Activated CD4-positive, alpha-beta T cell treated with anti-CD3 and anti-CD28 coated beads for 48 hours (primary cell): ENCODE measurements at regions not wholly inside any gene's neighbourhood (a gene's known extent, or its start where the extent isn't known, plus 50 kb on each side); places are given as distances from the start of the nearest gene placed in this dataset.
A peak's percentile ranks its signal among the peaks of the same experiment; 100 is the strongest.
"Not testable (repeated sequence)": the region's sequence is repeated elsewhere in the genome, so short reads cannot be mapped to it uniquely, and the experiment has no call there.

ENCODE experiments used
- DNase-seq: peaks from one replicate; pipeline ENCODE4 v3.0.0-alpha.2; 2020

DNA sequence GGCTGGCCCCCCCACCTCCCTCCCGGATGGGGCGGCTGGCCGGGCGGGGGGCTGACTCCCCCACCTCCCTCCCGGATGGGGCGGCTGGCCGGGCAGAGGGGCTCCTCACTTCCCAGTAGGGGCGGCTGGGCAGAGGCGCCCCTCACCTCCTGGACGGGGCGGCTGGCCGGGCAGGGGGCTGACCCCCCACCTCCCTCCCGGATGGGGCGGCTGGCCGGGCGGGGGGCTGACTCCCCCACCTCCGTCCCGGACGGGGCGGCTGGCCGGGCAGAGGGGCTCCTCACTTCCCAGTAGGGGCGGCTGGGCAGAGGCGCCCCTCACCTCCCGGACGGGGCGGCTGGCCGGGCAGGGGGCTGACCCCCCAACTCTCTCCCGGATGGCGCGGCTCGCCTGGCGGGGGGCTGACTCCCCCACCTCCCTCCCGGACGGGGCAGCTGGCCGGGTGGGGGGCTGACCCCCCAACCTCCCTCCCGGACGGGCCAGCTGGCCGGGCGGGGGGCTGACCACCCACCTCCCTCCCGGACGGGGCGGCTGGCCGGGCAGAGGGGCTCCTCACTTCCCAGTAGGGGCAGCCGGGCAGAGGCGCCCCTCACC is 194.1 kb upstream of the GRIA1 start:
- DNase-seq: not testable (repeated sequence)

DNA sequence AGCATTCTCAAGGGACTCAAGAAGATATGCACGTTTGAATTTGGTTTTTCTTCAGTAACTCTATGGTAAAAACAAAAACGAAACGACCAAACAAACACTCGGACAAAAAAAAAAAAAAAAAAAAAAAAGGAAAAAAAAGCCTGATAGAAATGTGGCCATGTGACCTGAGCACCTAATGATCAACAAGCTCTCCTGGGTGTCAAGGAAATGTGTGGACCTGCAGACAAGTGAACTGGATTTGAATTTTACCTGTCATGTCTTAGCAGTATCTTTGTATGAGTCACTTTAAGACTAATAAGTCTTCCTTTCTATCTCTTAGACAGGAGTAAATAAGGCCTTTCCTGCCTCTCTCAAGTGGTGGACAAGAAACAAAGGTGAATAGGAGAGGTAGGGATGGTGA is 190.6 kb upstream of the GRIA1 start:
- no peak for DNase-seq

DNA sequence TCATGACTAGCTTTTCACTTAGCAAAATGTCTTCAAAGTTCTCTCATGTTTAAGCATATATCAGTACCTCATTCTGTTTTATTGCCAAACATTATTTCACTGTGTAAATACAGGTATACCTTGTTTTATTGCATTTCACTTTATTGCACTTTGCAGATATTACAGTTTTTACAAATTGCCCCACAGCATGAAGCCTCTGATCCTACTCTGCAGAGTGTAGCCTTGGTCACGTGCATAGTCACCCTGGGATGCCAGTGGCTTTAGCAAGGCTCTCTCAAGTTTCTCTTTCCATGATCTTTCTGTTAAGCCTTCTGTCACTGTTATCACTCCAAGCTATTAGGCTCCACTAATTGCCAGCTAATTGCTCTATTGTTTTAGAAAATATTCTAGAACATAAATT is 182.2 kb upstream of the GRIA1 start:
- no peak for DNase-seq

DNA sequence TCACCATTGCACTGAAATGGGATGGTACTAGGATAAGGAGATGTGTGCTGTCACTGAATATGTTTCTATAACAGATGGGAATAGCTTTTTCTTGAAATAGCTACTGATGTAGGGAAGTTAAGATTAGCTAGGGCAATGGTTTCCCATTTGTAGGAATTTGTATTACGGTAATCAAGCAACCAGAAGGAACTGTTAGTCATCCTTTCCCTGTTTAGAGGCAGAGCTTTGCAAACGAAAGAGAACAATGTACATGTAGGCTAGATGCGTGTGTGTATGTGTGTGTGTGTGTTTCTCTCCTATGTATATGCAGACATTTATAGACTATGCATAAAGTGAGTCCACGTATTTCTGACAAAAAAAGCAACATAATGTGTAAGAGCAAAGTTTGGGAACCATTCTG is 171.9 kb upstream of the GRIA1 start:
- no peak for DNase-seq

DNA sequence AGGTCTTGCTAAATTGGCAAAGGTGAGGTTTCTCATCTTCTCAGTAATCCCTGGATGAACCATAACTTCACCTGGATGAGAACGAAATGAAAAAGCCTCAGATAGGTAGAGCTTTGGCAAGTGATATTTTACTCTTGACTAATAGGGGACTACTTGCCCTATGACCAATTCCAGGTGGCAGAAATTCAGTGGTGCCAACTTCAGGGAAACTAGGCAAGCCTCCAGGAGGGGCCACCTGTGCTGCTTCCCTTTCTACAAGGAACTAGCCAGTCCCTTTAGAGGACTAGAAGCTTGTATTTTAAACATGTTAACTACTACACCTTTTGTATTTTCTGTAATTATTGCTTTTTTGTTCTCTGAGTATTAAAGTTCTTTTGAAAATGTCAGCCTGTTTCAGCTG is 169.0 kb upstream of the GRIA1 start:
- no peak for DNase-seq

DNA sequence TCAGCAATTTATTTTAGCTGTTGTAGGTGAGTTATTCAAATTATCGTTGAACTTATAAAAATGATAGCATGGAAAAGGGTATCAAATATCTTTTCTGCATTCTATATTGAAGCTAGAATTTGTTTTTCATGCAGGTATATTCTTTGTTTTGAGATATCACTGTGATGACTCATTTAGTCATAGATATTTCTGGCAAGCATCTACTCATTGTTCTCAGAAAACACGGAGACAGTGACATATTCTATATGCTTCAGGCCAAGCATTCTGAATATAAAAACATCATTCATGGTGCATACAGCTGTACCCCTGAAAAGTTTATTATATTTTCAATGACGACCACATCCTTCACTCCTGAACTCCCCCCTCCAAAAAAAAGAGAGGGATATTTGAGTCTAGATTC is 150.3 kb upstream of the GRIA1 start:
- DNase-seq: no peak

DNA sequence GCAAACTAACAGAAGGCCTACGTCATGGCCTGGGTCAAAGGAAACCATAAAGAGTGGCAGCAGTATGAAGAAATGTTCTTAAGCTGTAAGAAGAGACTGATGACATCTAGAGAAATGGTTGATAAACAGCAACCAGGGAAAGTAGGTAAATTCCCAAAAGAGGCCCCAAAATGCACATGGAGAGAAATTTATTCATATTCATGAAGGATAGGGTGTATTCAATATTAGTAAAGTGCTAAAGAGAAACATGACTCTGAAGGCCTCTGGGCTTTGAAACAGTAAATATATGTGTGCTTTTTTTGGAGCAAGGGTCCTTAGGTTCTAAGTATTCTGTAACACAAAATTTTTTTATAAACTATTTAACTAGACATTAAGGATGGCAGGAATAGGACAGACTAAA is 149.7 kb upstream of the GRIA1 start:
- no peak for DNase-seq

DNA sequence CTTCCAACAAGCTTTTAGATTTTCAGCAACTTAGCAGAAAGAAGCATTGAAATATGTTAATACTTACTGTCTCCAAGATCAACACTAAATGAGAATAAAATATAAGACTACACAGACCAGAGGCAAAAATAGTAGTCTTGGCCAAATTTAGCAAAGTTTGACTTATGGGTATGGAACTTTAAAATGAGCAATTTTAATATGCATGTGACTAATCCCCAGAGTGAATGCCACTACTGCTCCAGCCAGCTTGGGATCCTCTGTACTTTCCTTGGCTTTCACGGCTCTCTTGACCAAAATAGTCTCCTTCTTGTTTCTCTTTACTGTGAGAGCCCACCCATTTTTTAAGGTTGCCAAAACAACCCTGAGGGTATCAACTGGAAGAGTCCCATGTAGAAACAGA is 148.0 kb upstream of the GRIA1 start:
- DNase-seq: no peak

DNA sequence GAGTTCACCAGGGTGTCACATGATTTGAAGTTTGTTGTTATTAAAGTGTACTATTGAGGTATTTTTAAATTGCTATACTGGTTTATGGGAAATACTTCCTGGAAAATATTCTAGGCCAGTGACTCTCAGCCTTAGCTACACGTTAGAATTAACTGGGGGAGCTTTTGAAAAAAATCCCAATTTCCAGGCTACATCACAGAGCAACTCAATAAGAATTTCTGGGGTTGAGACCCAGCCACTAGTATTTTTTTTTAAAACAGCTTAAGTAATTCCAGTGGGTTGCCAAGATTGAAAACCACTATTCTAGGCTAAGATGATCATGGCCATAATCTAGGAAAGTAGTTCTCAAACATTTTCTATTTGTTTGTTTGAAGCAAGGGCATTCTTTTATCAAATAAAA is 142.9 kb upstream of the GRIA1 start:
- DNase-seq: no peak

DNA sequence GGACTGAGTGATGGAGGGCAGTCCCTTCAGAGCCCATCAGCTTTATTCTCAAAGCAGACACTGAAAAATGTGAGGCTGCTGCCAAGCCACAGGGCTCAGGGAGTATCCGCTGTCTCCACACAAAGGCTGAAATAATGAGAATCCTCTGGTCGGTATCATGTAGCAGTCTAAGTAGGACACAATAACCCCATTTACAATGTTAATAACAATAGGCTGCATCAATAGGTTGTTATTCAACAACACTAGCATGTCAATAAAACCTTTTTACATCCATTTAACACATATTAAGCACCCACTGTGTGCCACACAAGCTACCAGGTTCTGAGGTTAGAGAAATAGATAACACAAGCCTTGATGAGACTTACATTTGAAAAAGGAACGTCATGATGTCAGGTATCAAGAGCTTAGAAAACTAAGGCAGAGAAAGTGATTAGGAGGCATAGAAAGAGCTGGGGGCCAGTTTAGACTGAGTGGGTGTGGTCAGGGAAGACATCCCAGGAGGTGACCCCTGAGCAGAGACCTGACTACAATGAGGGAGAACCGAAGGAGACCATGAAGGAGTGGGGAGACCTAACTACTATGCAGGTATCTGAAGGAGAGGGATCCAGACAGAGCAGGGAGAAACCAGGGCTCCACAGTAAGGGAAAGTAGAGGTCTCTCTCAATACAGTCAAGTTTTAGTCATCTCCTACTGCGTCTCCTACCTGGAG is 140.1 kb upstream of the GRIA1 start:
- DNase-seq: no peak

DNA sequence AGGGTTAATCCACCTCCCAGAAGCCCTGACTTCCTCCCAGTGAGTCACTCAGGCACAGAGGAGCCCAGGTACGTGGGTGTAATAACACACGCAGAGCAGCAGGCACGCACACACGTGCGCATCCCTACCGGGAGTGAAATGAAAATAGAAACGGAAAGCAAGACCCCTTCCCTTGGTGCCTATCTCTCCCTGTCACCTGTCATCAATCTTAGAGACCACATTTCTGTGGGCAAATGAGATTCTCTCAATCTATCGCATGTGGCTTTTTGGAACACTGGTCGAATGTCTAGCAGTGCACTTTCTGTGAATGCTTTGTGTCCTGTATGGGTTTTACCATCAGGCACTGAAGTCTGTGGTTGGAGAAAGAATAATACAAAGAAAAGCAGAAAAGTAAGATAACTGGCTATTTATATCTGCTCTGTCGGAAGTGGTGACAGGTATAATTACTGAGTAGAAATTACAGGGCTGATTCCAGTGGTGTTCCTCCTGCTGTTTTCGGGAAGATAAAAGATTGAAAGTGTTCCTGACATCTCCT is 137.7 kb upstream of the GRIA1 start:
- peak; percentile 24 for DNase-seq

DNA sequence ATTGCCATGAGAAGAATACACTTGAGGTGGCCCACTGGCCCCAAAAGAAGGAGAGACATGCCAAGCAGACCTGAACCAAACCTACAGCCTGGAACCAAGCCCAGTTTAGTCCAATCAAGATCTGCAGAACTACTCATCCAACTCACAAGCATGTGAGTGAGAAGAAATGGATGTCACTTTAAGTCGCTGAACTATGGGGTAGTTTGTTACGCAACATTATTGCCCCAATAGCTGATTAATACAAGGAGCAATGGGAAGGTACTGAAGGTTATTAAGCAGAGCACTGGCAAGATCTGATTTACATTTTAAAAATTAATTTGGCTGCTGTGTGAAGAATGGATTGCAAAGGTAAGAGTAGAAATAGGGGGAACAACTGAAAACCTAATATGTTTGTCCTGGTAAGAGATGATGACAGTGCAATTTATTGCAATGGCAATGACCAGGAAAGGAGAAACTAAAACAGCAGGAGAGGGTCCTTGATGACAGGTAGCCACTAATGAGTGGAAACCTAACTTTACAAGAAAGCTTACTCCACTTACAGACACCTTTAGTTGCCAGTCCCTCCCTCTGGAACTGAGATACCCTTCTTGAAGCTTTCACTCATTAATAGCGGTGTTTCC is 132.9 kb upstream of the GRIA1 start:
- no peak for DNase-seq

DNA sequence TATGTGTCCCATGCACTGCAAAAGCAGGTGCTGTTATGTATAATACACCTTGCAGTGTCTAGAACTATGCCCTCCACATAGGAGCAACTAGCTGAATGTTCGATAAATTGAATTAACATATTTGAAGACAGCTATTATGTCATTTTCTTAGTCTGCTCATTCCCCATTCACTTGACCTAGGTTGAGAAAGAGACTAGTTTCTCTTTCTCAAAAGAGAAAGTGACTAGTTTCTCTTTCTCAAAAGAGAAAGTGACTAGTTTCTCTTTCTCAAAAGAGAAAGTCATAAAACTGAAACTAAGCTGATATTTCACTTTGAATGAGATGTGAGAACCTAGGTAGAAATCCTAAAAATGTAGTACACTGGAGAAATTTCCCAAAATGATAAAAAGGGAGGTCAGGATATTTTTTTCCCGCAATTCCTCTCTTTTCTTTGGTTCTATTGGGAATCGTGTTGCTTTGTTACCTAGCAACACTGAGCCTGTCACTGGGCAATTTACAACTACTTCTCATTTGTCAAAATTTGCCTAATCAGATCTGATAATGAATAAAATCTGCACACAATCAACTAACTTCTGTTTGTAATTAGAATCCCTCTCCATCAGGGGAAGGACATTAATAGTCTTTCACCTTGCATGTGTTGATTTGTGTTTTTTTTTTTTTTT is 132.0 kb upstream of the GRIA1 start:
- DNase-seq: no peak

DNA sequence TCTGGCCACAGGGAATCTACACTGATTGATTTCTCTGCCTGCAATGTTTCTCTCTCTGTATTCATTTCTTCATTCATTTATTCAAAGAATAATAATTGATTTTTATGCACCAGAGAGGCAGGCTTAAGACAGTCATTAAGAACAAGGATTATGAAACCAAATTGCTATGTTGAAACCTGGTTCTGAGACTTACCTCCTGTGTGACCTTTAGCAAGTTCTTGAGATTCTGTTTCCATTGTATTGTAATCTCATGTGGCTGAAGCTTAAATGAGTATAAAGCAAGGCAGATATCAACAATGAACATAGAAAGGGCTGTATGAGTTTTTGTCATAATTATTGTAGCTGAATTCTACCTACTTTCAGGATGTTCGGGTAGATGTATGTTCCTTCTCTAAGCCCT is 129.6 kb upstream of the GRIA1 start:
- DNase-seq: no peak

DNA sequence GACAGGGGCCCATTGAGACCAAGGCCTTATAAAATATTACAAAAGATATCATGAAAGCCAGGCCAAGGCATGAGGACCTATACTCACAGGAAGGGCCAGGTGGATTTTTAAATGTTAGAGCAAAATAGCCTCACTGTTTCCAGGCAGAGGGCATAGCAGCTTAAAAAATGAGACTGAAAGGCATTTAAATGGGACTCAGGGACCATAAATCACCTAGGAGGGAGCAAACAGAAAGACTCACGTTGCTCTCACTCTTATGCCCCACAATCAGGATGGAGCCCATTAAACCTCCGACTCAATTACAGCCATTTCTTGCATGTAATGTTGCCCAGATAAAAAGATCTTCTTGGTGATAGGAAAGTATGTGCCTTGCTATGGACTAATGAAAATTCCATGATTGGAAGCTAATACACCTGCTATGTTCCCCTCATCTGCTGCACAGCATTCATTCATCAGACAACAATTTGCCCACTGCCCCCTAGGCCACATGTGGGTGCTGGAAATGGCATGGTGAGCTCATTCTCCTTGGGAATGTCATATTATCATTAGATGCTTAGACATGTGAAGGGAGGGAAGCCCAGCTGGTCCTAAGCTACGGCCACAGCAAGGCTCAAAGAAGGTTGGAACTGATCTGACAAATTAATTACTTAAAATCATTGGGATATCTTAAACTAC is 128.6 kb upstream of the GRIA1 start:
- DNase-seq: no peak

DNA sequence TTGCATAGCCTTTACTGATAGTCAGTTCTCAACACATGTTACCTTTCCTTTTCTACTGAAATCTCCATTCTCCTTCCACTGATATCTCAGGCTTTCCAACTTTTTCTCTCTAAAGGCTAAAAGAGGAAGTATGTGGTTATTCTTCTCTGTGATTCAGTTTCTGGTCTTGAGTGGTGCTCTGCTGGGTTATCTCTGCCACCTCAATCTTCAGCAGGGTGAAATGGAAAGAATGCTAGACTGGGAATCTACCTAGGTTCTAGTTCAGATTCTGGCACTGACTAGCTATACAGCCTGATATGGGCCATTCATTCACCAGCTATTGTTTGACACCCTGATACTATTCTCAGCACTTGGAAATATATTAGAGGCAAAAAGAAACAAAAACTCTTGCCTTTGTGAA is 124.9 kb upstream of the GRIA1 start:
- no peak for DNase-seq

DNA sequence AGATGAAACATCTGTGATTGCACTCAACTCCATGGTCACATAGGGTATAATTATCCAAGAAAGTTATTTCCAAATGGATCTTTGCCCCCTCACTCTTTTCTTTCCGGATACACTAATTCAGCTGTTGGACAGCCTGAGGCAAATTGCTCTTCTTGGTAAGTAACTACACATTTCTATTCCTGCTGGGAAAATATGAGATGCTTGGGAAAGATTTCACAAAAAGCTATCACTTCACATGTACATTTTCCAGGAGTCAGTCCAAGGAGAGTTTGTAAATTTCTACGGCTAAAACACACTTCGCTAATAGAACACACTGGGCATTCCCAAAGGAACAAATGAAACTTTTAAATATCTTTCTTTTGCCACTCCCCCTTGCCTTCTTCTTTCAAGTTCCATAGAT is 123.0 kb upstream of the GRIA1 start:
- DNase-seq: no peak

DNA sequence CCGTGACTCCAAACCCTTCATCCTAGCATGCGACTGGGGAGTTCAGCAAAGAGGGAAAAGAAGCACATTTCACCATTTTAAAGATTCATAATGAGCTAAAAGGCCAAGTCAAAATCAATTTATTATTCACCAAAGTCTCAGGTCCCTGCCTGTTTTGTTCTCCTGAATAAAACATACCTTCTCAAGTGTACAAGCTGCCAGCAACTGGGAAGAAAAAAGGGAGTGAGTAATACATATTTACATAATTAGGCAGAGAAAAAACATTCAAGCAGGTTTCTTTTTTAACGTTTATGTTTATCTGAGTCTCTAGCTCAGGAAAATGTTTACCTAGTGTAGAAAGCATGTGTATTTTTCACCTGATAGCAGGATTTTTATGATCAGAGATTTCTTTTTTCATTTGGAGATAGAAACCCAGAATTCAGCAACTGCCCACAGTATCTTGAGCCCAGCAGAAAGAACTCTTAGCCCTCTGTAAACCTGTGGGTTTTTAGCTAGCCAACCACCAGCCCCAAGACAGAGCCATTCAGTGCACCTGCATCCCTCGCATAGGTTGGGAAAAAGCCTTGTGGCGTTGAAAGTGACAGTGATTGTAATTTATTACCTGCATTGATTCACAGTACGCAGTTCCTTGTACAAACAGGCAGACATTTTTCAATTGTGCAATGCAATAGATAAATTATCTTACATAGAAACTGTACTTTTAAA is 117.9 kb upstream of the GRIA1 start:
- DNase-seq: no peak

DNA sequence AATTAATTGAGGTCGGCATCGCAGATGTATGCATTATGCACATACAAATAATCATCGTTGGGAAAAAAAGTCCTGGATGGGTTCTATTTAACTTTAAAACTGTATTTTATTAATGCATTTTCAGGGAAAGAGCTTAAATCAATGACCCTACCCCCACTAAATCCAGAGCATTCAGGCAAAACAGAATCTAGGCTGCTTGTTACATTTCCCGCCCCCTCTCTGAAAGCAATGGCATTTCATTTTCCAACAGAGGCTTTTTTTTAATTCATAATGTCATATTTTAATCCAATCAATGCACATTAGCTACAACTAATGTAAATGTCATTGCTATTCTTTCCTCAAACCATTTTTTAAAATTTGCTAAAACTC is 117.4 kb upstream of the GRIA1 start:
- DNase-seq: no peak

DNA sequence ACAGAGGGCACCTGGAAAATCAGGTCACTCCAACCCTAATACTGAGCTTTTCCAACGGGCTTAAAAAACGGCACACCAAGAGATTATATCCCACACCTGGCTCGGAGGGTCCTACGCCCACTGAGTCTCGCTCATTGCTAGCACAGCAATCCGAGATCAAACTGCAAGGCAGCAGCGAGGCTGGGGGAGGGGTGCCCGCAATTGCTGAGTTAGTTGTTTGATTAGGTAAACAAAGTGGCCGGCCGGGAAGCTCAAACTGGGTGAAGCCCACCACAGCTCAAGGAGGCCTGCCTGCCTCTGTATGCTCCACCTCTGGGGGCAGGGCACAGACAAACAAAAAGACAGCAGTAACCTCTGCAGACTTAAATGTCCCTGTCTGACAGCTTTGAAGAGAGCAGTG is 108.8 kb upstream of the GRIA1 start:
- not testable (repeated sequence) for DNase-seq

DNA sequence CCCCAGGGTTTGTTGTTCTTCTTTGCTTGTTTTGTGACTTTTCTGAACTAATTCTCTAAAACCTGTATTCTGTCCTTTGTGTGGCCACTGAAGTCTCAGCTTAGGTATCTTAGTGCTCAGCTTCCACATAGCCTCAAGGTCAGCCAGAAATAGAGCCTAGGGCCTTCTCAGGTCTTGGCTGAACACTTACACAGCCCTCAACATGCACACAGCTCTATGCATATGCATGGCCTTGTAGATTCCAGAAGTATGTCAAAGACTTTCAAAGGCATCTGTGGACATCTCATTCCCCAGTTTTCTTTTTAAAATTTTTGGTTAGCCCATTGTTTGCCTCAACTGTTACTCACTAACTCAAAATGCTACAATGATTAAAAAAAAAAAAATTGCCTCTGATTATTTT is 99.9 kb upstream of the GRIA1 start:
- no peak for DNase-seq

DNA sequence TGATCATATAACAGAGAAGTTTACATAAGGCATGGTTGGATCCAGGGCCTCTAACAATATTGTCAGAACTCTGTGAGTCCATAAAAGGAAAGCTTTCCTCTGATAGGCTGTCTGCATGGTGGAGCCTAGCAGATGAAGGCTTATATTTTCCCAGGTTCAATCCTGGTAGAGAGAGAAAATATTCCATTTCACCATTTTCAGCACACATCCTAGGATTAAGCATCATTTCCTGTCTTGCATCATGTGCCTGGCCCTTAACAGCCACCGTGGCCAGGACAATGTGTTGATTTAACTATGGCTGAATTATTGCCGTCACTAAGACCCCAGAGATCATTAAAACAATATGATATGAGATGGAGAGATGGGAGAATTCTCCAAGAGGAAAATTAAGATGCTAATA is 90.9 kb upstream of the GRIA1 start:
- no peak for DNase-seq

DNA sequence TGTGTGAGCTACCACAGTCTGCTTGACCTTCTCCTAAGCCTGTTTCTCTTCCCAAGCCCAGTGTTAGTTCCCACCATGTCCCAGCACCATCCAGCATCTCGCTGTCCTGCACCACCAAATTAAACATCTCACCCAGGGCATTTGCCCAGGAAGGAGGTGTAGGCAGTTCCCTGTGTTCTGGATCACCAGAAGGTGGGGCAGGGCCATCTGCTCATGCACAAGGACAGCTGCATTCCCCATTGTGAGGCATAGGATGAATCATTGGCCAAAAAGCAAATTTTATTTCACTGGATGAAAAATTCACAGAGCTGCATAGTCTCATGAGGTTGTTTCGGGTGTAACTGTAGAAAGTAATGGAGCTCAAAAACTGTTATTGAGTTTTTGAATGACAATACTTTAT is 89.5 kb upstream of the GRIA1 start:
- DNase-seq: no peak
